ENCODE measurements at regions not wholly inside any gene's neighbourhood (a gene's known extent, or its start where the extent isn't known, plus 50 kb on each side); places are given as distances from the start of the nearest gene placed in this dataset.

GRCh38 chr2:146370826-146371225 is 1474.0 kb upstream of the ACVR2A start:
- H4K20me1 ChIP-seq (ENCODE audit: control insufficient read depth, insufficient read depth, insufficient read length), result no peaks in the 10 kb centered on the region
- H3T11ph ChIP-seq (ENCODE audit: low read length), result no peak overlapping the region
- no peak overlapping the region for H4K91ac ChIP-seq (ENCODE audit: insufficient read length, low read depth, low read length)
- H3K4me3 Mint-ChIP-seq, result no peak overlapping the region
- H3K4me1 Mint-ChIP-seq, result peaks cover 3 to 5% of the 10 kb centered on the region in 2 experiments; a peak in 3 of 4 replicates
- no peak overlapping the region for H4K8ac ChIP-seq (replicated peaks; ENCODE audit: insufficient read length, low read depth, low read length)
- no peak overlapping the region for H3K4me2 ChIP-seq (ENCODE audit: insufficient read depth, insufficient read length, low read length)
- H3K79me1 ChIP-seq (ENCODE audit: insufficient read depth, low read depth, low read length, poor library complexity, severe bottlenecking), result no peaks in the 10 kb centered on the region
- no peak overlapping the region for H2BK5ac ChIP-seq (ENCODE audit: insufficient read length, low read length)
- H3K4me1 ChIP-seq (ENCODE audit: insufficient read depth, low read length), result no peaks in the 10 kb centered on the region; the same call in 1 of the 2 replicates
- peaks cover 4 to 10% of the 10 kb centered on the region in 2 experiments; a peak in 3 of 5 replicates for H3K9me3 Mint-ChIP-seq
- no peak overlapping the region for H3K23ac ChIP-seq (ENCODE audit: insufficient read length, low read depth, low read length)
- H2BK12ac ChIP-seq (ENCODE audit: insufficient read length, low read depth, low read length), result no peak overlapping the region
- no peak overlapping the region for H3K18ac ChIP-seq (ENCODE audit: insufficient read length, low read depth, low read length)
- H2AFZ ChIP-seq (ENCODE audit: low read length), result no peak overlapping the region
- H2BK120ac ChIP-seq (ENCODE audit: low read depth, low read length, poor library complexity, severe bottlenecking), result no peak overlapping the region
- H3K56ac ChIP-seq (ENCODE audit: insufficient read length, low read depth, low read length), result no peak overlapping the region
- TF ChIP-seq, protein P1, sequence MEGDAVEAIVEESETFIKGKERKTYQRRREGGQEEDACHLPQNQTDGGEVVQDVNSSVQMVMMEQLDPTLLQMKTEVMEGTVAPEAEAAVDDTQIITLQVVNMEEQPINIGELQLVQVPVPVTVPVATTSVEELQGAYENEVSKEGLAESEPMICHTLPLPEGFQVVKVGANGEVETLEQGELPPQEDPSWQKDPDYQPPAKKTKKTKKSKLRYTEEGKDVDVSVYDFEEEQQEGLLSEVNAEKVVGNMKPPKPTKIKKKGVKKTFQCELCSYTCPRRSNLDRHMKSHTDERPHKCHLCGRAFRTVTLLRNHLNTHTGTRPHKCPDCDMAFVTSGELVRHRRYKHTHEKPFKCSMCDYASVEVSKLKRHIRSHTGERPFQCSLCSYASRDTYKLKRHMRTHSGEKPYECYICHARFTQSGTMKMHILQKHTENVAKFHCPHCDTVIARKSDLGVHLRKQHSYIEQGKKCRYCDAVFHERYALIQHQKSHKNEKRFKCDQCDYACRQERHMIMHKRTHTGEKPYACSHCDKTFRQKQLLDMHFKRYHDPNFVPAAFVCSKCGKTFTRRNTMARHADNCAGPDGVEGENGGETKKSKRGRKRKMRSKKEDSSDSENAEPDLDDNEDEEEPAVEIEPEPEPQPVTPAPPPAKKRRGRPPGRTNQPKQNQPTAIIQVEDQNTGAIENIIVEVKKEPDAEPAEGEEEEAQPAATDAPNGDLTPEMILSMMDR (conservative IDR thresholded peaks at IDR 0.05), result no peak
- no peak overlapping the region for H2BK15ac ChIP-seq (ENCODE audit: low read depth, low read length)
- H3K4ac ChIP-seq (ENCODE audit: low read depth, low read length), result no peak overlapping the region
- no peak overlapping the region for H3K9ac ChIP-seq (ENCODE audit: extremely low read depth, insufficient read length, low read length)
- no peaks in the 10 kb centered on the region for H3K23me2 ChIP-seq (ENCODE audit: insufficient read length, low read depth, low read length, poor library complexity, severe bottlenecking)
- H3K36me3 Mint-ChIP-seq (ENCODE audit: insufficient read depth in 1 of 3, low read depth in 3 of 3), result peaks cover 0 to 11% (median 0%) of the 10 kb centered on the region in 3 experiments; a peak in 4 of 7 replicates
- no peak overlapping the region for H2BK20ac ChIP-seq (ENCODE audit: low read depth, low read length, poor library complexity, severe bottlenecking)
- no peak for DNase-seq
- H3K79me2 ChIP-seq (ENCODE audit: insufficient read depth, low read length), result no peaks in the 10 kb centered on the region
- H3K14ac ChIP-seq (ENCODE audit: insufficient read depth, low read length), result no peak overlapping the region
- H3K27ac Mint-ChIP-seq, result peak overlapping the region in 2 of 3 experiments; percentile 7 to 40; a peak in 1 of 7 replicates
- no peaks in the 10 kb centered on the region for H3K9me3 ChIP-seq (ENCODE audit: control insufficient read depth, low read depth, low read length)
- no peak overlapping the region for H2AK5ac ChIP-seq (ENCODE audit: insufficient read length, low read length)
- no peak overlapping the region for H4K5ac ChIP-seq (ENCODE audit: insufficient read length, low read depth, low read length)
- H3K27me3 ChIP-seq (ENCODE audit: insufficient read depth, low read length), result no peaks in the 10 kb centered on the region
- H3K27me3 Mint-ChIP-seq (ENCODE audit: low read depth), result no peaks in the 10 kb centered on the region
- no peak overlapping the region for H3K27ac ChIP-seq (ENCODE audit: insufficient read length, low read depth, low read length)
